Stimulated activated CD4-positive, alpha-beta T cell treated with anti-CD3 and anti-CD28 coated beads, TNF-alpha, amount 100 ng/mL, for 48 hours (primary cell): ENCODE measurements at regions not wholly inside any gene's neighbourhood (a gene's known extent, or its start where the extent isn't known, plus 50 kb on each side); places are given as distances from the start of the nearest gene placed in this dataset.
"Not testable (repeated sequence)": the region's sequence is repeated elsewhere in the genome, so short reads cannot be mapped to it uniquely, and the experiment has no call there.

ENCODE experiments used
- DNase-seq, 3 donors: peaks; one replicate each; pipeline ENCODE4 v3.0.0-alpha.2; 2020; ENCODE audit warnings: low read depth in 3 of 3

DNA sequence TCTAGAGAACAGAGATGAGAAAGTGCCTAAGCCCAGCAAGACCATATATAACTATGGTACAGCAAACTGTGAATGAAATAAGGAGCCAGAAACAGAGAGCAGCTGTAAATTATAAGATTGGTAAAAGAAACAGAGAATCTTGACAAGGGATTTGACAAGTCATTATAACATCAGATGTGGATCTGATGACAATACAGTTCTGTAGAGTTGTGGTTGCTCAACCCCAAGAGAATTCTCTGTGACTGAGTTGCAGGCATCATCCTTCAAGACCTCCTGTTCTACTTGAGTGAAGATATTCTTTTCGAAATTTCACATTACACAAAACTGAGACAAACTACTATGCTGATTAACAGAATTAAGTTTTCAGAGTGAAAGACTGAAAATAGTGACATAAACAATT is 343.1 kb upstream of the SLC39A10 start:
- no peak for DNase-seq

DNA sequence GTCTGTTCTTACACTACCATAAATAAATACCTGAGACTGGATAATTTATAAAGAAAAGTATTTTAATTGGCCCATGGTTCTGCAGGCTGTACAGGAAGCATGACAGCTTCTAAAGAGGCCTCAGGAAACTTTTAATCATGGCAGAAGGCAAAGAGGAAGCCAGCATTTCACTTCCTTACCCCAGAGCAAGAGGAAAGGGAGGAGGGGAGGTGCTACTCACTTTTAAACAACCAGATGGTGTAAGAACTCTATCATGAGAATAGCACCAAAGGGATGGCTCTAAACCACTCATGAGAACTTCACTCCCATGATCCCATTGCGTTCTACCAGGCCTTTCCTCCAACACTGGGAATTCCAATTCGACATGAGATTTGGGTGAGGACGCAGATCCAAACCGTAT is 344.4 kb upstream of the SLC39A10 start:
- DNase-seq = no peak

DNA sequence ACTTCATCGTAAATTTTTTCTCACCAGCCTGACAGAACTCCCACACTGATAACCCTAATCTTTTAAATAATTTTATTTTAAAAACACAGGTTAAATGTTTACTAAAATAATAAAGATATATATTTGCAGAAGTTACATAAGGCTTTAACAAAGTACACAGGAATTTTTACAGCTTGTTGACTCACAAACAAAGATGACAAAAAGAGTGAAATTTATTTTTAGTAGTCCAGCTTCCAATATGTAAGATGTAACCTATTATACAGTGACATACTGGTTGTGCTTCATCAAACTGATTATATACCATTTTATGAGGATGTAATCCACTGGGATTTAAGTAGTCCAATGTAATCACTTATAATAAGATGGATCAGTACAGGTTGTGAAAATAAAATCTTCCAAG is 348.9 kb upstream of the SLC39A10 start:
- DNase-seq = no peak

DNA sequence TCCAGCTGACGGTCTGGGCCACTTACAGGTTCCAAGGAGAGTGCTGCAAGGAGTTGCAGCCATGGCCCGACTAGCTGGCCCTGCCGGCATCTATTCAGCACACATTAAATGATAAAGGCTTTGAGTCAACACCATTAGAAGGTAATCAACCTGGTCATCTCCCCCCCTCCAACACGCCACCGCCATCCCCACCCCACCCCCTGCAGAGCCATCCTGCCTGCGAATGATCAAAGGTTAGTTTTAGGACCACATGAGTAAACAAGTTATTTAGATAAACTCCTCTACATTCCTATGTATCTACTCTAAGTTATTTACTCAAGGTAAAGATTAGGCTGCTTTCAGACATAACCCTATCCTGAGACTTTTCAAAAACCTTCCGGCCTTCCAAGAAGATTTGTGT is 349.3 kb upstream of the SLC39A10 start:
- DNase-seq = no peak

DNA sequence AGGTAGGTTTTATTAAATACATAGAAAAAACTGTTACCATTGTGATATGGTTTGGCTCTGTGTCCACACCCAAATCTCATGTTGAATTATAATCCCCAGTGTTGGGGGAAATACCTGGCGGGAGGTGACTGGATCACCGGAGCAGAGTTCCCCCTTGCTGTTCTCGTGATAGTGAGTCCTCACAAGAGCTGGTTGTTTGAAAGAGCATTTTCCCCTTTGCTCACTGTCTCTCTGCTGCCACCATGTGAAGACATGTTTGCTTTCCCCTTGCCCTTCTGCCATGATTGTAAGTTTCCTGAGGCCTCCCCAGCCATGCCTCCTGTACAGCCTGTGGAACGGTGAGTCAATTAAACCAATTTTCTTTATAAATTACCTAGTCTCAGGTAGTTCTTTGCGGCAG is 352.7 kb upstream of the SLC39A10 start:
- DNase-seq = no peak

DNA sequence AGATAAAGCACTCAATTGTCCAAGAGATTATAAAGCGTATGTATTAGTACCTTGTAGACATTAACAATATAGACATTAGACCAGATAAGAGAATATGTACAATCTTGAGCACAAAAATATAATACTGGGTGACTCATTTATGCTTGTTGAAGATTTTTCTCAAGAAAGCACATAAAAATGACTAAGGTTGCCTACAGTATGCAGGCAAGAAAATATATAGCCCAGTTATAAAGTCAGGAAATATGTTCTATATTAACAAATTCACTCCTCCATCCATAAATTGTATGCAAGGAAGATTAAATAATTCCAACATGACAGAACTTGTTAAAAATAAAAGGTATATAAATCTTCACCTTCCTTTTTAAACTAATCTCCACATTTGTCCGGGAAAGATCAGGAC is 356.4 kb upstream of the SLC39A10 start:
- DNase-seq = no peak

DNA sequence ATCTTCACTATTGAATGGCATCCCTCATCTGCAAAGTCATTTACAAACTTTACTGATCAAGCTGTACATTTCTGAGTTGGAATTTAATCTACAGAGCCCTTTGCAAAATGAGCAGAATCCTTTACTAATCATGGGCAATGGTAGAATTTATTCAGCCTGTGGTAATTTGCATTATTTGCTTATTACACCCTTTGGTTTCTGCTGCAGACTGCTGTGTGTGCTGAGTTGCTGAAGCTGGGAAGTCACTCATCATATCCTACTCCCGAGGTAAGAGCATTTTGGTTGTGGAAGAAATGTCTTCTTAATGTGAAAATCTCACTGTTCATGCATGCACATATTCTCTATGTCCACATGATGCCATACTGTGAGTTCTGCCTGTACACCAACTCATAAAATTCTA is 357.4 kb upstream of the SLC39A10 start:
- DNase-seq = no peak

DNA sequence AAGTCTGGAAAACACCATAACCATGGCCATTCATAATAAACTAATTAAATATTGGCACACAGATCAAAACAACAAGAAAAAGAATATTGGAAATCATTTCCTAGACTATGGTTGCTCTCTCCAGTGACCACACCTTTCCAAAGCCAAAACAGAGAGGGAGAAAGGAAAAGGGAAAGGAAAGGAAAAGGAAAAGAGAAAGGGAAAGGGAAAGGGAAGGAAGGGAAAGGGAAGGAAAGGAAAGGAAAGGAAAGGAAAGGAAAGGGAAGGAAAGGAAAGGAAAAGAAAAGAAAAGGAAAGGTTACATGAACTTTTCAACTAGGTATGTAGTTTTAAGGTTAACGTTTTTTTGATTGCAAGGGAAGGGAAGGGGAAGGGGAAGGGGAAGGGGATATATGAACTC is 360.5 kb upstream of the SLC39A10 start:
- no peak for DNase-seq

DNA sequence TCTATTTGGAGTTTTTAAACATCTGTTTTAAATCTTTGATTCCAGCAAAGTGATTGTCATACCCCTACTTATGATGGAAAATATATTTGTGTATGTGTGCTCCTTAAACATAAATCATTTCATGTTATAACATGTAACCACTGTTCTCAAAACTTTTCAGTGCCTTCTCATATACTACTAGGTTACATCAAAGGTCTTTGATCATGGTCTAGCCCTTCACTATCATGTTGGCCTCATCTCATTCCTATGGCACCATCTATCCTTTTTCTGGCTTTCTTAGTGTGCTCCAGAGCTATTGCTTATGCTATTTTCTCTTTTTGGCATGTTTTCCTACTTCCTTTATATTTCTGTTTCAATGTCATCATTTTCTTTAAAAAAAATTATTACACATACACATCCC is 367.9 kb upstream of the SLC39A10 start:
- no peak for DNase-seq

DNA sequence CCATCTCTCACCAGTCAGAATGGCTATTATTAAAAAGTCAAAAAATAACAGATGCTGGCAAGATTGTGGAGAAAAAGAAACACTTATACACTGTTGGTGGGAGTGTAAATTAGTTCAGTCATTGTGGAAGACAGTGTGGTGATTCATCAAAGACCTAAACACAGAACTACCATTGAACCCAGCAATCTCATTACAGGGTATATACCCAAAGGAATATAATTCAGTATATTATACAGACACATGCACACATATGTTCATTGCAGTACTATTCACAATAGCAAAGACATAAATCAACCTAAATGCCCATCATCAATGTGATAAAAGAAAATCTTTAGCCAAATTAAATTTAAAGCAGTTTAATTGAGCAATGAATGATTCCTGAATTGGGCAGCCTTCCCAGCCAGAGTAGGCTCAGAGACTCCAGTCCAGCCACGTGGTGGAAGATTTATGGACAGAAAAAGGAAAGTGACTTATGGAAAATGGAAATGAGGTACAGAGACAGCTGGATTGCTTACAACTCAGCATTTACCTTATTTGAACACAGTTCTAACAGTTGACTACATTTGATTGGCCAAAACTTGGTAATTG is 377.1 kb upstream of the SLC39A10 start:
- DNase-seq = no peak

DNA sequence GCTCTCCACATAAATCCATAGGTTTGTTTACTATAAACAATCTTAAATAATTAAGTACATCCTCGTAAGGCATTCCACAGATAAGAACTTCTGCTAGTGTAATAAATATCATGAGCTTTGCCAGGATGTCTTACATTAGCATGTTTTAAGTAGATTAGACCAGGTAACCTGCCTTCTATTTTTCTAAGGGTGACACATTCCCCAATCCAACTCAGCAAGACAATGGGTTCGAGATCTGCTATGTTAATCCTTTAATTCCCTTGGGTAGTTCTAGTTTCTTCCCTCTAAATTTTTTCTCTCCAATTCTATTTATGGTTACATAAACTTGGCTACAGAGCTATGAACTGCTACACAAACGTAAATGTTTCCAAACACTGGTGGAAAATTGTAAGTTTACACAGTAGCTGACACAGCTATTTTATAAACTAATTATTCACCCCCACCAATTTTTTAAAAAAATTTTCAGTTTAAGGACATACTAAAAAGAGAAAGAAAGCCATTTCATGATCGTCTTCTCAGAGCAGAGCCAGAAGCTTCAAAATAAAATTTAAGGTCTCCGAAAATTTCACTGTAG is 386.5 kb upstream of the SLC39A10 start:
- DNase-seq = no peak

DNA sequence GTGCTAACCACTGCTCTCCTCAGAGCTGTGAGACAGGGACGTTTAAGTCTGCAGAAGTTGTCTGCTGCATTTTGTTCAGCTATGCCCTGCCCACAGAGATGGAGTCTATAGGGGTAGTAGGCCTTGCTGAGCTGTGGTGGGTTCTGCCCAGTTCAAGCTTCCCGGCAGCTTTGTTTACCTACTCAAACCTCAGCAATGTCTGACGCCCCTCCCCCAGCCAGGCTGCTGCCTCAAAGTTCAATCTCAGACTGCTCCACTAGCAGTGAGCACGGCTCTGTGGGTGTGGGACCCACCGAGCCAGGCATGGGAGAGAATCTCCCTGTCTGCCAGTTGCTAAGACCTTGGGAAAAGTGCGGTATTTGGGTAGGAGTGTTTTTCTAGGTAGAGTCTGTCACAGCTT is 387.8 kb upstream of the SLC39A10 start:
- no peak for DNase-seq

DNA sequence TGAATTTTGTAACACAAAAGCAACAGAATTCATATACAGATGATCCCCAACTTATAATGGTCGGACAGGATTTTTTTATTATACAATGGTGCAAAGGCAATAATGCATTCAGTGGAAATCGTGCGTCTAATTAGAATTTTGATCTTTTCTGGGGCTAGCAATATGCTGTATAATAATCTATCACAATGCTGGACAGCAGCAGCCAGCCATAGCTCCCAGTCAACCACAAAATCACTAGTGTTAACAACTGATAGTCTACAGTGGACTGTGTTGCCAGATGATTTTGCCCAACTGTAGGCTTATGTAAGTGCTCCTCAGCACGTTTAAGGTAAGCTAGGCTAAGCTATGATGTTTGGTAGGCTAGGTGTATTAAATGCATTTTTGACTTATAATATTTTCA is 399.0 kb upstream of the SLC39A10 start:
- DNase-seq = no peak

DNA sequence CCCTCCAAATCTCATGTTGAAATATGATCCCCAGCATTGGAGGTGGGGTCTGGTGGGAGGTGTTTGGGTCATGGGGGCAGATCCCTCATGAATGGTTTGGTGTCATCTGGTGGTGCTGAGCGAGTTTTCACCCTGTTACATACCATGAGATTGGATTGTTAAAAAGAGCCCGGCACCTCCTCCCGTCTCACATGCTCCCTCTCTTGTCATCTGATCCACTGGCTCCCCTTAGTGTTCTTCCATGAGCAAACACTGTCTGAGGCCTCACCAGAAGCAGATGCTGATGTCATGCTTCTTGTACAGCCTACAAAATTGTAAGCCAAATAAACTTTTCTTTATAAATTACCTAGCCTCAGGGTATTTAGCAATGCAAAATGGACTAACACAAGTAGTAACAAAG is 405.0 kb upstream of the SLC39A10 start:
- no peak for DNase-seq

DNA sequence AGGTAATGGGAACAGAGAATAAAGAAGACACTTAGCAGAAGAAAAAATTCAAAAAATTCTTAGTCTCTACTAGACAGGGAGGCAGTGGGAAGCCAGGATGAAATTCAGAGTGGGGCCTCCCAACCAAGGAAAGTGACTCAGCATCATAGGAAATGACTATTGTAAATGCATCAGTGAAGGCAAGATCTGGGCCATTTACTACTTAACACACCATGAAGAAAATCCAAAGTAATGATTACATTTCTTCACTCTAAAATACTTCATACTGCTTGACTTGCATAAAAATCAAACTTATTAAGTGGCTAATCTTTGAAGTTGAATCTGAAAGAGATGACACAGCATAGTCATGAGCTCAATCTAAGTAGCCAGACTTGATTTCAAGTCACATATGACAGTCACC is 405.8 kb upstream of the SLC39A10 start:
- DNase-seq = no peak

DNA sequence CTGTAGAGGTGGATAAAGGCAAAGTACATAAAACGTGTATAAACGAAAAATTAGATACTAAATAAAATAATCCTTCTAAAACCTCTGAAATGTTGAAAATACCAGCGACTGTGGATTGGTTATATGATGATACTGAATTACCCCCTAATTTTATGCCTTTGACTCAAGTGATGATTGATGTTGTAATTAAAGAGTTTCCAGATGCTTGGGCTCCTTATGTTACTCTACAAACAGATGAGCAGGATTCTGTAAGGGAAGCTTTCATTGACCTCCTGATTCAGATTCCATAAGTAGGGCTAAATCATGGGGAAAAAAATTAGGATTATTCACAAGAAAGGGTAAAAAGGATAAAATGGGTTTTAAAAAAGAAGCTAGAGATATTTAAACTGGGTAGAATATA is 418.2 kb upstream of the SLC39A10 start:
- DNase-seq = no peak

DNA sequence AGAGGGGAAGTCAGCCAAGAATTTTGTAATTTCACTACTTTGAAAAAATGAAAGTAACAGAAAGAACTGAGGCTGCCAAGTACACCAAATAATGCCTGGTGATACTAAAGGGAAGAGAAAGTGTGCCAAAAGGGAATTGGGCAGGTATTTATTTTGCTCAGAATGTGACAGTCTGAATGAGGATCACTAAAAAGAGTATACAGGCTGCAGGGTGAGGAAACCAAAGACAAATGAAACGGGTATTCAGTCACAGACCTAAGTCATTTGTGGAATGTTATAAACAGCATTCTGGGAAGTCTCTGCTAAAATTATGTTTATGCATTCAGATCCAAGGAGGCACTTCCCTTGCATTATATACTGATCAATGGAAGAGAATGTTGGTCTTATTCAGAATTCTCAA is 418.6 kb upstream of the SLC39A10 start:
- DNase-seq = no peak

DNA sequence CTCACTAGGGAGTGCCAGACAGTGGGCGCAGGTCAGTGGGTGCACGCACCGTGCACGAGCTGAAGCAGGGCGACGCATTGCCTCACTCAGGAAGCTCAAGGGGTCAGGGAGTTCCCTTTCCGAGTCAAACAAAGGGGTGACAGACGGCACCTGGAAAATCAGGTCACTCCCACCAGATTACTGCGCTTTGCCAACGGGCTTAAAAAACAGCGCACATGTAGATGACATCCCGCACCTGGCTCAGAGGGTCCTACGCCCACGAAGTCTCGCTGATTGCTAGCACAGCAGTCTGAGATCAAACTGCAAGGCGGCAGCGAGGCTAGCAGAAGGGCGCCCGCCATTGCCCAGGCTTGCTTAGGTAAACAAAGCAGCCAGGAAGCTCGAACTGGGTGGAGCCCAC is 428.5 kb upstream of the SLC39A10 start:
- not testable (repeated sequence) for DNase-seq

DNA sequence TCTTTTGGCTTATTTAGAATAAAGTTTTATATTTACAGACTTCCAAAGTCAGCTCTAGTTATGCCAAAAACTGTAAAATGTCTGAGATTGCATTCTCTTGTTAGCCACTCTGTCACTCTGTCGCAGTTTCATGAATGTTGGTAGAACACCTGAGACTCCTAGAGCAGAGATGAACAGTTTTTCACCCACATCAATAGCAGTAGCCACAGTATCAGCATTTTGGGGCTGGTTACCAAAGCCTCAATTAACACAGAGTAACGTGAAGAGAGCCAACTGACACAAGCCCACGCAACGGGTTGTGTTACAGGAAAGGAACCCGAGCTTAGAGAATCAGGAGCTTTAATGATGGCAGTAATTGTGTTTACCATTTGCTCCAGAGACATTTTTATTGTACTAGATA is 443.0 kb upstream of the SLC39A10 start:
- no peak for DNase-seq

DNA sequence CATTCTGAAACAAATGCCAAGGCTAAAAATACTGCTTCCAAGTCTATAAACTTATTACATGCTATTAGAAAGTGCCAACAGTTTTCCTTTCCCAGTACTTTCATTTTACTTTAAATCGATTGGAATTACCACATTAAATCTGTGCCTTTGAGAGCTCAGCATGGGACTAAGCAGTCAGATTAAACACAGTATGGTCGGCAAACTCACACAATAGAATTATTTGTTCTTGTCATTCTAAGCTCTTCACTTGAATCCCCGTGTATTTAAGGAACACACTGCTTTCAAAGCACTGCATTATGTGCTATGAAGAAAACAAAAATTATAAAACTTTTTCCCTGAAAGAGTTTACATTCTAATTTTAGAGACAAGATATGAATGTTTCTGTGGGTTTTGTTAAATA is 444.4 kb upstream of the SLC39A10 start:
- no peak for DNase-seq

DNA sequence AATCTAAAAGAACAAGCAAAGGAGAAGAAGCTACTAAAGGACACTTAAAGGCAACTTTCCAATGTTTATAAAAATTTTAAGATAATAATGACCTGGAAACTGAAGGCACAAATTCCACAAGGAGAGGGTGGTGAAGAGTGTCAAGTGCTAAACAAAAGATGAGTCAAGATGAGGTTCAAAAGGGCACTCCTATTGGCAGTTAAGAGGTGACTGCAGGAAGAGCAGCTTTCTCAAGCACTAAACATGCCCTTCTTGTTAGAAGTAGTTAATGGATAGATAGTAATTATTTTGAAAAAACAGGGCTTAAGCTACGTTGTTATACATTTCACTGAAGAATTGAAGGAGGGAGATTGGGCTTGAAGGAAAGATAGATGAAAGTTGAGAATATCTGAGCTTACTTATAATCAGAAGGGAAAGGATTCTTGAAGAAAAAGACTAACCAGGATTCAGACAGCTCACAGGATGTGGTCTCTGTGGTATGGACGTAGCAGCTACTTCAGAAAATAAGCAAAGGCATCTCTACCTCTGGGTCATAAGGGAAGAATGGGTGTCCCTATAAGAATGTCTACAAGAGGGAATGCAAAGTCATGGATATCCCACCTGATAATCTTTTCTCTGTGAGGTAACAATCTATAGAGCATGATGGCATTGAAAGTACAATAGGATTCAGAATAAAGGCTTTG is 454.7 kb upstream of the SLC39A10 start:
- no peak for DNase-seq

DNA sequence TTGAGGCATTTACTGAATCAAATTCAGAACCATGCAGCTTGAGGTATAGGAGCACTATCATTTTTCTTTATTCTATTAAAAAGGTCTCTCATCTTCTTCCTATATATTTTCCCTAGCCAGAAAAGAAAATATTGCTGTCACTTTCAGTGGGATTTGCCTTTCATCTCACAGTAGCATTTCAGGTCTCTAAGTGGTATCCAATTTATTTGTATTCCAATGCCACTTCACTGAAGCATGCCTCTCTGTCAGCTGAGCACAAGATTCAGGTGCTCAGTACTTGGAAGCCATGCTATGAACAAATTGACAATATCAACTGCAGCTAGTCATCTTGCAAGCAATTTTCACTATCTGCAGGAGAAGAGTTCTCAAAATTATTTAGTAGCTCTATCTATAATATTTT is 457.2 kb upstream of the SLC39A10 start:
- no peak for DNase-seq

DNA sequence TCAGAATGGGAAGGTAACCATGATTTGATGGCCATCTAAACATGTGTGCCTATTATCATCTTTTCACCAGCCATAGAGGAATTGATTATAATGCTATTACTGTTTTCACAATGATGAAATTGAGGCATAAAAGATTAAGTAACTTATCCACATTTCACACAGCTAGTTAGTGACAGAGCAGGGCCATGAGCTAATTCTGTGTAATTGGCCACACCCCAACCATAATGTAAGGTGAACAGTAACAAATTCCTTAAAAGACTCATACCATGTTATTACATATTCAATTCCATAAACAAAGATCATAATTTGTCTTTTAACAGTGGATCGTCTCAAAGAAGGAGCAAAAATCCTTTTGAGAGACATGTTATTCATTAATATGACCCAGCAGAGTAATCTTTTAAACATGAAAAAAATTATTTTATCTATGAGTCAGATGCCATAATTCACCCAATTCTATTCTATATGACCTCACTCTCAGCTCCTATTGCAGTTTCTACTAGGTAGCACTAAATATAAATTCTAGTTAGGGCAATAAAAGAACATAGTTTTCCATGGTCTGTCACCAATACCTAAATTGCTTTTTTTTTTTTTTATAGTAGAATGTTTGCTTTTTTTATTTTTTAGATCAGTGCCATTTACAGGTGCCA is 475.8 kb upstream of the SLC39A10 start:
- no peak for DNase-seq
